Endothelial cell of umbilical vein (primary cell): ENCODE measurements at regions not wholly inside any gene's neighbourhood (a gene's known extent, or its start where the extent isn't known, plus 50 kb on each side); places are given as distances from the start of the nearest gene placed in this dataset.

Source experiments
- CTCF ChIP-seq, 2 donors: IDR thresholded peaks; 1 replicate in 1 of 2; 2 replicates in 1 of 2; pipeline ENCODE4 v1.5.1; 2011; ENCODE audit warnings: low read length in 2 of 2, mild to moderate bottlenecking in 2 of 2, moderate library complexity in 2 of 2, control low read depth in 1 of 2, inconsistent platforms in 1 of 2, low read depth in 1 of 2; ENCODE audit not compliant: insufficient read depth in 1 of 2; ENCODE audit errors: extremely low read depth in 1 of 2
- EZH2 ChIP-seq: IDR thresholded peaks from 2 replicates; pipeline ENCODE4 v1.6.1; 2012; ENCODE audit warnings: borderline replicate concordance, low read depth, mild to moderate bottlenecking, moderate library complexity, low read length, inconsistent platforms; ENCODE audit not compliant: severe bottlenecking
- FOS ChIP-seq: IDR thresholded peaks from 2 replicates; pipeline ENCODE4 v1.6.1; 2011; ENCODE audit warnings: mild to moderate bottlenecking, low read length, moderate library complexity, borderline replicate concordance; ENCODE audit not compliant: insufficient read depth
- GATA2 ChIP-seq: IDR thresholded peaks from 2 replicates; pipeline ENCODE4 v1.7.0; 2011; ENCODE audit warnings: low read depth, mild to moderate bottlenecking, moderate library complexity, mixed read lengths, low read length; ENCODE audit not compliant: insufficient read length, insufficient read depth
- JUN ChIP-seq: IDR thresholded peaks from 2 replicates; pipeline ENCODE4 v1.6.1; 2011; ENCODE audit warnings: borderline replicate concordance, low read depth; ENCODE audit not compliant: insufficient read length, insufficient read depth
- MYC ChIP-seq: IDR thresholded peaks from one replicate; pipeline ENCODE4 v1.6.1; 2011; ENCODE audit warnings: mild to moderate bottlenecking, low read depth, low read length
- POLR2A ChIP-seq: IDR thresholded peaks from 2 replicates; pipeline ENCODE4 v1.6.1; 2012; ENCODE audit warnings: low read depth, mild to moderate bottlenecking, control low read depth, low read length
- POLR2AphosphoS5 ChIP-seq: IDR thresholded peaks from 2 replicates; pipeline ENCODE4 v1.6.1; 2012; ENCODE audit warnings: low read depth, mild to moderate bottlenecking, control low read depth, low read length, moderate library complexity; ENCODE audit not compliant: insufficient read depth
- TF ChIP-seq, protein P1 (sequence below): IDR thresholded peaks from 2 replicates; pipeline ENCODE4 v1.6.1; 2011; ENCODE audit not compliant: insufficient read depth, insufficient read length

GRCh38 chr2:81073412-81073811 is 768.9 kb upstream of the LRRTM1 start:
- TF ChIP-seq, protein P1, sequence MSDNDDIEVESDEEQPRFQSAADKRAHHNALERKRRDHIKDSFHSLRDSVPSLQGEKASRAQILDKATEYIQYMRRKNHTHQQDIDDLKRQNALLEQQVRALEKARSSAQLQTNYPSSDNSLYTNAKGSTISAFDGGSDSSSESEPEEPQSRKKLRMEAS: no peak
- no peak for TF ChIP-seq CTCF (IDR thresholded peaks at IDR 0.05; ENCODE audit: extremely low read depth in 1 of 2, insufficient read depth in 1 of 2, low read depth in 1 of 2, low read length in 2 of 2)
- no peak for TF ChIP-seq POLR2AphosphoS5
- no peak for TF ChIP-seq POLR2A
- no peak for TF ChIP-seq MYC
- no peak for TF ChIP-seq EZH2
- no peak for TF ChIP-seq FOS
- TF ChIP-seq JUN: no peak
- TF ChIP-seq GATA2: no peak
